ENCODE measurements at regions not wholly inside any gene's neighbourhood (a gene's known extent, or its start where the extent isn't known, plus 50 kb on each side); places are given as distances from the start of the nearest gene placed in this dataset.
A peak's percentile ranks its signal among the peaks of the same experiment; 100 is the strongest.

GRCh38 chr1:93753791-93754763 lies 72.4 kb upstream of the BCAR3 start:
- 52 to 53% methylated on average over 5 to 6 of the region's 6 CpGs for WGBS, 2 donors (ENCODE audit: low coverage in 1 of 2)
- H3K27ac ChIP-seq: no peak overlapping the region

GRCh38 chr1:93751377-93752250 lies 70.0 kb upstream of the BCAR3 start:
- peak overlapping the region in 1 of 4 donors; percentile 41 for H3K27ac ChIP-seq
- H3K9me3 ChIP-seq: peaks cover 0 to 4% (median 0%) of the 10 kb centered on the region in 3 donors
- no peaks in the 10 kb centered on the region for H3K36me3 ChIP-seq
- H3K27me3 ChIP-seq: no peaks in the 10 kb centered on the region
- peak; percentile 41 for ATAC-seq
- peaks cover 0 to 42% (median 0%) of the 10 kb centered on the region in 3 donors for H3K4me1 ChIP-seq
- WGBS, 2 donors (ENCODE audit: low coverage in 1 of 2): 60 to 90% methylated on average over 2 to 3 of the region's 6 CpGs
- no peak overlapping the region for H3K4me3 ChIP-seq
- no peak for TF ChIP-seq CTCF (IDR thresholded peaks at IDR 0.05)
- no peak for TF ChIP-seq POLR2A (IDR thresholded peaks at IDR 0.05)
- TF ChIP-seq POLR2AphosphoS5 (IDR thresholded peaks at IDR 0.05): peak; percentile 13
- TF ChIP-seq EP300 (IDR thresholded peaks at IDR 0.05): no peak

More at GRCh38 chr1:93753791-93754763, 72.4 kb upstream of the BCAR3 start:
- Histone ChIP-seq H3K4me1 (peaks cover 0 to 49% (median 0%) of the 10 kb centered on the region in 3 donors), H3K27me3 (no peaks in the 10 kb centered on the region), H3K4me3 (no peak overlapping the region), H3K9me3 (no peaks in the 10 kb centered on the region), H3K36me3 (no peaks in the 10 kb centered on the region)
- ATAC-seq: no peak
- peak; percentile 37 for TF ChIP-seq POLR2AphosphoS5 (IDR thresholded peaks at IDR 0.05)
- TF ChIP-seq EP300 (IDR thresholded peaks at IDR 0.05): no peak
- no peak for TF ChIP-seq CTCF (IDR thresholded peaks at IDR 0.05)

- H3K4me1 ChIP-seq: peaks cover 0 to 42% (median 0%) of the 10 kb centered on the region in 3 donors
- no peak overlapping the region for H3K27ac ChIP-seq
- ATAC-seq: no peak
- no peaks in the 10 kb centered on the region for H3K27me3 ChIP-seq
- no peak for TF ChIP-seq EP300 (IDR thresholded peaks at IDR 0.05)
- TF ChIP-seq CTCF (IDR thresholded peaks at IDR 0.05): no peak
- TF ChIP-seq POLR2AphosphoS5 (IDR thresholded peaks at IDR 0.05): no peak
- no peak for TF ChIP-seq POLR2A (IDR thresholded peaks at IDR 0.05)
- H3K36me3 ChIP-seq: no peaks in the 10 kb centered on the region
- H3K4me3 ChIP-seq: no peak overlapping the region
- WGBS, 2 donors (ENCODE audit: low coverage in 1 of 2): 56 to 69% methylated on average over 2 to 5 of the region's 6 CpGs
- peaks cover 0 to 4% (median 0%) of the 10 kb centered on the region in 3 donors for H3K9me3 ChIP-seq
Measured at GRCh38 chr1:93750955-93751354, 69.3 kb upstream of the BCAR3 start.

GRCh38 chr1:93749894-93750301 lies 68.3 kb upstream of the BCAR3 start:
- Histone ChIP-seq H3K27ac (no peak overlapping the region), H3K4me3 (no peak overlapping the region), H3K27me3 (no peaks in the 10 kb centered on the region), H3K4me1 (peaks cover 0 to 42% (median 0%) of the 10 kb centered on the region in 3 donors), H3K9me3 (peaks cover 0 to 4% (median 0%) of the 10 kb centered on the region in 3 donors), H3K36me3 (no peaks in the 10 kb centered on the region)
- 40 to 50% methylated on average over 1 to 2 of the region's 2 CpGs for WGBS, 2 donors (ENCODE audit: low coverage in 1 of 2)
- ATAC-seq: no peak
- TF ChIP-seq POLR2AphosphoS5 (IDR thresholded peaks at IDR 0.05) (no peak), EP300 (IDR thresholded peaks at IDR 0.05) (no peak), CTCF (IDR thresholded peaks at IDR 0.05) (peak in 1 of 4 experiments; percentile 16), POLR2A (IDR thresholded peaks at IDR 0.05) (no peak)
